Ecto neural progenitor cell (in vitro differentiated cells): ENCODE measurements at regions not wholly inside any gene's neighbourhood (a gene's known extent, or its start where the extent isn't known, plus 50 kb on each side); places are given as distances from the start of the nearest gene placed in this dataset.
"Not testable (repeated sequence)": the region's sequence is repeated elsewhere in the genome, so short reads cannot be mapped to it uniquely, and the experiment has no call there.

Experiments
- DNase-seq: peaks from one replicate; pipeline ENCODE4 v3.0.0-alpha.2; 2018; ENCODE audit warnings: low spot score

DNA sequence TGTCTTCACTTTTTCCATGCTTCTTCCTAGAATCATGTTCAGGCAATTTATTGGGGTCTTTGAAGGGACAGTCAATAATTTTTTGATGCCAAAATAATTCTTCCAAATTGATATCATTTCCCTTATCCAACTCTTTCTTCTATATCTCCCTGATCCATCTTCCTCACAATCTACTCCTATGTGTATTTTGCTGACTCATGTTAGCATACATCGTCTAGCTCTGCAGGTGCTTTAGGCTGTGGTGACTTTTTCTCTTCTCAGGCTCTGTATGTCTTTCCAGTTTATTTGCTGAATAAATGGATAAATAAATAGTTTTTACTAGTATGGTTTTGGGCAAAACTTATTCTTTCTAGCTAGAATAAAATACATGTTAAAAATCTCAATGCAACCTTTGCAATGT is 1650.9 kb upstream of the TMEFF2 start:
- DNase-seq = no peak

DNA sequence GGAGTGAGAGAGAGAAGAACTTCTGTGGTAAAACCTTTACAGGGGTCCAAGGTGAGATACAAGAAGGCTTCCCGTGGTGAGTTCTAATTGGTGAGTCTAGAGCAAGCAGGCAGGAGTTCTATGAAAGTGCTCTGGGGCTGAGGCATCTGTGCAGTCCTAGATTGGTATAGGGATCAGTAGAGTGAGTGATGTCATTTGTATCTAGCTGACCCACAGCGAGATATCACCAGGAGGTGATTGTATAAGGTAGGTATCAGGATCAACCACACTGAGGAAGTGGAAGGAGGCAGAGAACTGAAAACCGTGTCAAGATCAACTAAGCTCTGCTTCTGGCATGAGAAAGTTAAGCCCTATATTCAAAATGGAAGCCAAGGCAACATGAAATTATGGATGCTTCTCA is 1648.9 kb upstream of the TMEFF2 start:
- DNase-seq = no peak

- no peak for DNase-seq
Observed at GRCh38 chr2:193841384-193842150, 1646.8 kb upstream of the TMEFF2 start.

GRCh38 chr2:193837111-193837738 is 1642.5 kb upstream of the TMEFF2 start:
- no peak for DNase-seq

GRCh38 chr2:193836424-193837006 is 1641.8 kb upstream of the TMEFF2 start:
- DNase-seq = not testable (repeated sequence)

GRCh38 chr2:193833895-193834294 is 1639.2 kb upstream of the TMEFF2 start:
- DNase-seq = not testable (repeated sequence)

DNA sequence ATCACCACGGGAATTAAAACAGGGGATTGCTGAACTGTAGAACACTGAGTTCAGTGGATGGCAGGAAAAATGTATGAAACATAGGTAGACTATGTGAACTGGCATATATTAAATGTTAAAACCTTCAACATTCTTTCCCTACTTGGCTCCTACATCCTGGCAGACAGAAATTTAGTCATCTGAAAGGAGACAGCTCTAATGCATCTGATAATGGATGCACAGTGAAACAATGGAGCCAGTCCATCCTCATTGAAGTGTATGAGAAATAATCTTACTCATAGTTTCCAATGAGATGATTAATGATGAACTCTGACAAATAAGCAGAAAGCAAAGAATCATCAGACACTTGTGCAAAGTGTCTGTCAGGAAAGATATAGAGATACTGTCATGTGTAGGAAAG is 1629.7 kb upstream of the TMEFF2 start:
- DNase-seq = no peak

- no peak for DNase-seq
Observed at GRCh38 chr2:193818801-193819499, 1624.2 kb upstream of the TMEFF2 start.

DNA sequence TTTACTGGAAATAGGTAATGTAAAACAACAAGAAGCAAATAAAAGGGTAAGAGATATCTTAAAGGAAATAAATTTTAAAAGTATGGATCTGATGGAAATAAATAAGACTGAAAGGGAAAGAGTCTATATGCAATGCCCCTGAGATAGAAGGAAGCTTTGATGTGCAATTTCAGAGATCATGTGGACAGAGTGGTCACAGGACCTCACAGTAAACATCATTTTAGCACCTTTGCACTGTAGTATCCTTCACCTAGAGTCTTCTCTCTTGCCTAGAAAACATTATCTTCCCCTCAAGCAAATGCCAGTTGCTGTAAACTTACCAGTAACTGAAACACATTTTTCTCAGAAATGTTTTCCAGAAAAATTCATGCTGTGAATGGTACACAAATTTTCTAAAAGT is 1621.3 kb upstream of the TMEFF2 start:
- no peak for DNase-seq

- DNase-seq = no peak
Observed at GRCh38 chr2:193810533-193810932, 1615.8 kb upstream of the TMEFF2 start.

DNA sequence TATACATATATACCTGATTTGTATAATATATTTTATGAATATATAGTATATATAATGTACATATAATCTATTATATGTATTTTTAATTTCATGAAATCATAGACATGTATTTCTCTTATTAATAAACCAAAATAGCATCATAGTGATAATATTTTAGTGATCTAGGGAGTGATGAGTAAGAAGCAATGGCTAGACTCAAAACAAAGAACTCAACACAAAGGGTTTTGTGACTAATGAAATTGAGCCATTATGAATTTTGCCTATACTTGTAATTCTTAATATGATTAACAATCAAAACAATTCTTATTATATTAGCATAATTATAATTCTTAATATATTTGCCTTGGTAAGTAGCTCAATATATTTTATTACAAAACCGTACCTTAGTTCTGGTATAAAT is 1614.1 kb upstream of the TMEFF2 start:
- DNase-seq = no peak

DNA sequence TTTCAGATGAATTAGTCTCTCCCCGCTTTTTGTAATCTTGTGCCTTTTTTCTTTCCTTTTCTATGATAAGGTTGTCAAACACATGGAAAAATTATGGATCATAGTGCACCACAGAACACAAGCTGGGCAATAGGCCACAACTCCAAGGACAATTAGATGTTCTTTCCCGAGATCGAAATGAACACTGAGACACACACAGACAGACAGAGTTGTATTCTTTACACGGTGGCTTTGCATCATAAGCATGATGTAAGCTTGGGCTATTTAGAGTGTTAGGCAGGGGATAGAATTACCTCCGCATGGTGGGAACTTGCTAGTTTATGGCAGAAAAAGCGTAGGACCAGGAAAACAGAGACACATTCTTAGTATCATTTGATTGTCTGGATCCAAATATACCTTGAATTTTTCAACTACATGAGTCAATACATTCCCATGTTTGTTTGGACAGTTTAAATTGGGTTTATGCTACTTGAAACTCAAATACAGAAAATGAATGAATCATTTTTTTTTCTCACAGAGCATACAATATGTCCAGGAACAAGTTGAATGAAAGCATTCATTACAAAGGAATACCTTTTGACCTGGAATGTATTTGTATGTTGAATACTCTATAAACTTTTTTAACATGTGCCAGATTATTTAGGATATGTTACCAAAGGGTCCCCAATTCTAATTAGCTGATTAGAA is 1611.5 kb upstream of the TMEFF2 start:
- DNase-seq = no peak

DNA sequence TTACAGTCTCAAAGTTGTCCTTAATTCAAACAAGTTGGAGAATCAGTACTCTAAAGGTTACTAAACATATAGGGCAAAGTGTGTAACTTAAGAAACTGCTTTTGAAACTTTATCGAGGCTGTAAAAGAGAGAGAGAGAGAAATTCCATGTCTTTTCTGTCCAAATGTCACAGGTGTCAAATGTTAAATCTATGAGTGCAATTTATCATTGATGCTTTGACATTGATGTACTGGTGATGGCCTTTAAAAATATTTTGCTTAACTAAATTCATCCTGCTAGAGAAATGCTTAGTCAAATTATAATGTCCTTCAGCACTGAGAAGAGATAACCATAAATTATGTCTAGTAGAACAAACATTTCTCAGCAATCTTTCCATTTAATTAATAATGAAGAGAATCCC is 1602.1 kb upstream of the TMEFF2 start:
- no peak for DNase-seq

DNA sequence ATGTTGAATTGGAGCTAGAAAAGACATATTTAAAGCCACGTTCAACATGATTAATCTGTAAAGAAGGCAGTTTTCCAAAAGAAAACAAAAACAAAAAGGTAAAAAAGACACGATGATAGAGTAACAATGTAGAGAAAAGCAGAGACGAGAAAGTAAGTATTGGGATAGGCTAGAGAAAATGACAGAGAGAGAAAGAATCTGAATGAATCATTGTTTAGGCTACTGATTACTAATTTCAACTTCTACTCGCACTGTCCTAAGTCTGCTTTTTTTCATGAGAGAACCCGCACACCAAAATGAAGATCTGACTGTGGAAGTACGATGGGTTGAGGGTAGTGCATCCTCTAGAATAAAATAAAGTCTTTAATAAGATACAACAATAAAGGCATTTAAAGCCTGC is 1599.2 kb upstream of the TMEFF2 start:
- no peak for DNase-seq

DNA sequence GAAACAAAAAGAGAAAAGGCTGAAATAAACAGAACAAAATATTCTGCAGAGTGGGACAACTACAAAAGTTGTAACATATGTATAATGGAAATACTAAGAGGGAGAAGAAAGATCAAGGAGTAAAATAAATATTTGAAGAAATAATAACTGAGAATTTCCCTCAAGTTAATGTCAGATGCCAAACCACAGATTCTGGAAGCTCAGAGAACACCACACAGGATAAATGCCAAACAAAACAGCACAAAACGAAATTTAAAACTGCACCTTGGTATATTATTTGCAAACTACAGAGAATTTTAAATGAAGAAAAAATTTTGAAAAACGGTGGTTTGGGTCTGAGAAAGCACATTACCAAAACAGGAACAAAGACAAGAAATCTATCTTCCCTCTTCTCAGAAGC is 1588.9 kb upstream of the TMEFF2 start:
- DNase-seq = no peak

- DNase-seq = no peak
Observed at GRCh38 chr2:193778293-193778692, 1583.6 kb upstream of the TMEFF2 start.

- no peak for DNase-seq
Observed at GRCh38 chr2:193776988-193777387, 1582.3 kb upstream of the TMEFF2 start.

DNA sequence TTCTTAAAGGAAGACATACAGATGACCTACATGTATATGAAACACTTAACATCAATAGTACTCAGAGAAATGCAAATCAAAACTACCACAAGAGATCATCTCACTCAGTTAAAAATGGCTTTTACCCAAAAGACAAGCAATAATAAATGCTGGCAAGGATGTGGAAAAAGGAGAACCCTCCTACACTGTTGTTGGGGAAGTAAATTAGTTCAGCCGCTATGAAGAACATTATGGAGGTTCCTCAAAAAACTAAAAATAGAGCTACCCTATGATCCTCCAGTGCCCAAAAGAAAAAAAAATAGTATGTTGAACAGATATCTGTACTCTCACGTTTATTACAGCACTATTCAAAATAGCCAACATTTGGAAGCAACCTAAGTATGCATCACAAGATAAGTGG is 1579.4 kb upstream of the TMEFF2 start:
- no peak for DNase-seq

DNA sequence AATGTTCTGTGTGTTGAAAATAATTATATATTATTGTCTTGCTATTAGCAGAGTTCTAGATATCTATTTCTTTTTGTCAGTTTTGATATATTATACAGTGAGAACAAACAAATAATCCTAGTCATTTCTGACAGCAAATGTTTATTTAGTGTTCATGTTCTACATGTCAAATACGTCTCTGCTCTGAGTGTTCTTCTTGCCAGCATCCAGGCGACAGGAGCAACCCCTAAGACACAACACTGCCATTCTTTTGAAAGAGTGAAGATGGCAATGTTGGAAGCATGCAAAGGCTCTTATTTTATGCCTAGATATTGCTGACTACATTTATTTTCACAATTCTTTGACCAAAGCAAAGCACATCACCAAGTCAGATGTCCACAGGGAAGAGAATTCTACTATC is 1556.6 kb upstream of the TMEFF2 start:
- no peak for DNase-seq

- DNase-seq = no peak
Observed at GRCh38 chr2:193749485-193749884, 1554.8 kb upstream of the TMEFF2 start.

GRCh38 chr2:193743089-193743488 is 1548.4 kb upstream of the TMEFF2 start:
- no peak for DNase-seq

DNA sequence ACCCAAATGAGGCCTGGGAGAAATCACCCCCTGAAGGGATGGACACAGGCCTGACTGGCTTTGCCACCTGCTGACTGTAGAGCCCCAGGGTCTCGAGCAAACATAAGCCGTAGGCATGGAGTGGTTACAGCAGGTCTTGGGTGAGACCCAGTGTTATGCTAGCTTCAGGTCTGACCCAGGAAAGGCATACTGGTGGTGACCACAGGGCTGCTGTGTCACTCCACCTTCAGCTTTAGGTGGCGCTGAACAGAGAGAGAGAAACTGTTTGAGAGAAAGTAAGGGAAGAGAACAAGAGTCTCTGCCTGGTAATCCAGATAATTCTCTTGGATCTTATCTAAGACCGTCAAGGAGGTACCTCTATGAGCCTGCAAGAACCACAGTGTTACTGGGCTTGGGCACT is 1544.2 kb upstream of the TMEFF2 start:
- no peak for DNase-seq
